Right renal cortex interstitium (tissue), 3 donors: ENCODE measurements at regions not wholly inside any gene's neighbourhood (a gene's known extent, or its start where the extent isn't known, plus 50 kb on each side); places are given as distances from the start of the nearest gene placed in this dataset.
"Not testable (repeated sequence)": the region's sequence is repeated elsewhere in the genome, so short reads cannot be mapped to it uniquely, and the experiment has no call there.

Experiments used
- DNase-seq, 3 donors: peaks; one replicate each; pipeline ENCODE4 v3.0.0-alpha.2; 2013; ENCODE audit warnings: low read depth in 3 of 3, low spot score in 2 of 3

DNA sequence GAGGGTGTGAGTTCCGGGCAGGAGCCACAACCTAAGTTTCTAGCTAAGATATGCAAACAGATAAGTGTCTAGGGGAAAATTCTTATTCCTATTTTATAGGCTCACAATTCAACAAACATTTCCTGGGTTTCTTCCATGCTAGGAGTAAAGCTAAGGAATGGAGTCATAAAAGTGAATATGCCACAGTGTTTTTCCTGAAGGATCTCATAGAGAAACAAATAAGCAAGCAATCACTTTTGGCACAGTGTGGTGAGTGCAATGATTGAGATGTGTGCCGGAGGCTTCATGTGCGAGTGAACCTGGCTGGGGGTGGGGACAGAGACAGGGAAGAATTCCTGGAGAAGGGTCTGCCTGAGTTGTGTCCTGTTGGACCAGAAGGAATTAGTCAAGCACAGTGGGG is 147.4 kb downstream of the TENT5C start:
- no peak for DNase-seq

DNA sequence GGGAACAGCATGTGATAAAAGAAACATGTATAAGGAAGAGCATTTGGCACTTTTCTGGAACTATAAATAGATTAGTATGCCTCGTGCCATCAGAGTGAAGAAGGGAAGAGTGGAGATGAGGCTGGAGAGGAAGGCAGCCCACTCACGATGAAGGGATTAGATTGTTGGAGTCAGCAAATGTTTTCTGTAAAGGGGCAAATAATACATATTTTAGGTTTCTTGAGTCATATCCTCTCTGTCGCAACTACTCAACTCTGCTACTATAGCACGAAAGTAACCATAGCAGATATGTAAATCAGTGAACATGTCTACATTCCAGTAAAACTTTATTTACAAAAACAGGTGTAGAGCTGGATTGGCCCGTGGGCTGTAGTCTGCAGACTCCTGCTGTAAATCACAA is 147.8 kb downstream of the TENT5C start:
- no peak for DNase-seq

DNA sequence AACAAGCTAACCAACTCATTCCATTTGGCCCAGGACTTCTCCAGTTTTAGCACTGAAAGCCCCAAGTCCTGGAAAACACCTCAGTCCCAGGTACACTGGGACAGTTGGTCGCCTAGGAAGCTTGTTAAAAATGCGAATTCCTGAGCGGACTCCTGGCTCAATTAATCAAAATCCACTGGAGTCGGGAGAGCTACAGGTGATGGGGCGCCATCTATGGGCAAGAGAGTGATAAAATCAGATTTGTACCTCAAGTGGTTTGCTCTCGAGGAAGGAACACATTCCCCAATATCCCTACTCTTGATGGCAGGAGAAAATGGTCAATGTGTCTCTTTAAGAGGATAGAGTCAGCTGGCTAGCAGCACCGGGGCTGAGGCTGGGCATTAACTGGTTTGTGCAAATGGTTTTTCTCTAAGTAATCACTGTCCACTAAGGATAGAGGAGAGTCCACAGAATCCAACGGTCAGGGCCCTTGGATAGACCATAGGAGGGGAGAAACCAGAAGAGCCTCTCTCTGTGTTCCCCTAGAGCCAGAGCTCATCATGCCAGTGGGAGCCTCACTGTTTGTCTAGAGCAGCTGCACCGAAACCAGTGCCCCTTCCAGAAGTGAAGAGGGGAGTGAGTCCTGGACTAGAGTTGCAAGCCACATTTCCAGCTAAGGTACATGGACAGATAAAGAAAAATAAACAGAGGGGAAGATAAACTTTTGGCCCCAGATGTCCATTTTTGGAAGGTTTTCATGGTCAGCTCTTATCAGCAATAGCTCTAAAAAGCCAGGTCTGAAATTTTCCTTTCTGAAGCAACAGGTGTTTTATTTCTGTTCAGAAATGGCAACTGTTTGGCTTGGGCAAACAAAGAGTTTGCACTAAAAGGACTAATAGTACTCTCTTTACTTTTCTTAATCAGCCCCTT is 148.5 kb downstream of the TENT5C start:
- peak in 2 of 3 donors; percentile 27 to 51 for DNase-seq

DNA sequence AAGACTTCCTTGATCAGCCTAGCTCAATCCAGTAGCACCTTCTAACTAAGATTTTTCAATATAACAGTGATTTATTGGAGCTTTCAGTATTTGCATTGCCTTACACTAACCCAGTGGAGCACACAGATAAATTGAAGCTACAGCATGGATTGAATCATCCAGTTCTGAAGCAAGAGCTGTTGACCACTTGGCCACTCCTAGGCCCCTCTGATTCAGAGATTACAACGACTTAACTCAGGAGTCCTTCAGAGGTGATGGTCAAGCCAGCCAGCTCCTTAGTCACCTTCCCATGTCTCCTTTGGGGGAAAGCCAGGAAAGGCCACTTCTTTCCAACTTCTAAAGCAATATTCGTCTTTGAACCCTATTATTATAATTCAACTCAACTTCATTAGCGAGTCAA is 151.8 kb downstream of the TENT5C start:
- DNase-seq, result no peak

DNA sequence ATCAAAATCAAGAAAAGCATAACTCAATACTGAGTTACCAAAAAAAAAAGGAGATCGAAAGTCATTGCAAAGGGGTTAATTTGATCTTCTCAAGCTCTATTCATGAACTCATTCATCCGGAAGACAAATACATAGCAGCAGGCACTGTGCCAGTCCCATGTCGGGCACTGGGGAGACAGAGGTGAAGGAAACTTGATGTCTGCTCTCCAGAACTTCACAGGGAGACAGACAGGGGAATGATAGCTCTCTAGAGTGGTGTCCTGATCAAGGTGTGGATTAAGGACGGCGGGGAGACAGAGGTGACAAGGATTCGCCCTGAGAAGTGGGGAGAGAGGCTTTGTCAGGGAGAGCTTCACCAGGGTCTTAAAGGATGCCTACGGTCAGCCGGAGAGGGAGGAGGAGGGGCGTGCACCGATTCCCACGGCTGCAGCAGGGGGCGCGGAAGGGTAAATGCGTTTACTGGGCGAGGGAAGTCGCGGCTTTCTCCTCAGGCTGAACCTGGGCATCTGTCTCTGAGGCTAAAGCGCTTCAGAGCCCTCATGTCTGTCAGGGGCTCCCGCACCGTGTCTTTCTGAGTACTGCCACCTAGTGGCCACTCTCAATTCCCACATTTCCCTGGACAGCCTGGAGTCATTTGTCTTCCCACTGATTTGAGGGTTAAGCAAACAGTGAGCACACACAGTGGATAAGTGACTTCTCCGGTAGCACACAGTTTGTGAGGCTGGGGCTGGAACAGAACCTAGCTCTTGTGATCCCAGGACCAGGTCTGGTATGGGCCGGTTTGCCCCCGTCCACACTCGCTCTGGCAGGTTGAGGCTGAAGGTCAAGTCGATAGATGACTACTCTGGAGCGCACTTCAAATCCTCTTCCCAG is 152.8 kb downstream of the TENT5C start:
- peak in 2 of 3 donors; percentile 70 to 72 for DNase-seq

DNA sequence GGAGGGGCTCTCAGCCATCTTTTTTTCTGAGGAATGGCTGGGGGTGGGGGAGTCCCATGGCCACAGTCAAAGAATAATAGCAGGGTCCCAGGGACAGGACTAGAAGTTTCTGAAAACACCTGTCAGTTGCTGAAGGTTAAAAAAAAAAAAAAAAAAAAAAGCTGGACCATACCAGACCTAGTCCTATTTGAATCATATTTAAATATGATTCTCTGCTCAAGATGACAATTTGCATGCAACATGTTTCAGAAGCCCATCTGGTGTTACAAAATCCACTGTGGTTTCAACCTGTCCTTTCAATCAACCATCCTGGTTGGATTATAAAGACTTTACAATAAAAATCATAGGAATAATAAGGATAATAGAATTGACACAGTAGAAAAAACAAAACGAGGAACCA is 153.7 kb downstream of the TENT5C start:
- no peak for DNase-seq

DNA sequence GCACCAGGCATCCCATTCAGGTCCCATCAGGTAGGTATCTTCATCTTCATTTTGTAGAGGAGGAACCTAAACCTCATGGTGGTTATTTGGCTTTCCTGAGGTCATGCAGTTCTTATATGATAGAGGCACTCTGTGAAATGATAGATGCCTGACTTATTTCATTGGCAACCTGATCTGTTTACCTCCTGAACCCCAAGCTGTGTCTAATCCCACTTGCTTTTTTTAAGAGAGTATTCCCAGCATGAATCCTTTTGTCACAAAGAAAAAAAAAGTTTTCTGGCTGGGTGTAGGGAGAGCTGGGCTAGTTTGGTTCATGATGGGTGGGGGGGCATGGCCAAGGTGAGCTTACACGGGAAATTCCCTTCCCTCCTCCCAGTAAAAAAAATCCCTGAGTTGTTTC is 154.2 kb downstream of the TENT5C start:
- DNase-seq, result no peak

DNA sequence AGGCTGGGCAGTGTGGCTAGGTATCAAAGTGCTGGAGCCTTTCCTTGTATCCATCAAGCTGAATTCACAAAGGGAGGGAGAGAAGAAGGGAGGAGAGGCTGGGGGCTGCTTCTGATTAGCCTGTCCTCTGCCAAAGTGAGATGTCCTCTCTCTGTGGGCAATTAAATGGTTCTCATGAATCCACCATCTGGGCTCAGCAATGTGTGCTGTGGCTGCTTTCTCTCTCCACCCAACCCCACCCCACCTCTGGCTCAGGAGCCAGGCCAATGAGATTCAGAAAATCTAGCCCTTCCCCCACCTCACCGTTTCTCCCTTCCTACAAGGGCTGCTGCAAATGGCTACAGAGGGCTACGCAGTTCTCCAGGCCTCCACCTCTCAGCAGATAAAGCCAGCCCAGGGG is 154.6 kb downstream of the TENT5C start:
- no peak for DNase-seq

DNA sequence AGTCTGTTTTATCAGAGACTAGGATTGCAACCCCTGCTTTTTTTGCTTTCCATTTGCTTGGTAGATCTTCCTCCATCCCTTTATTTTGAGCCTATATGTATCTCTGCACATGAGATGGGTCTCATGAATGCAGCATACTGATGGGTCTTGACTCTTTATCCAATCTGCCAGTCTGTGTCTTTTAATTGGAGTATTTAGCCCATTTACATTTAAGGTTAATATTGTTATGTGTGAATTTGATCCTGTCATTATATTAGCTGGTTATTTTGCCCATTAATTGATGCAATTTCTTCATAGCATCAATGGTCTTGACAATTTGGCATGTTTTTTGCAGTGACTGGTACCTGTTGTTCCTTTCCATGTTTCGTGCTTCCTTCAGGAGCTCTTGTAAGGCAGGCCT is 161.7 kb downstream of the GDAP2 start:
- DNase-seq, result not testable (repeated sequence)

DNA sequence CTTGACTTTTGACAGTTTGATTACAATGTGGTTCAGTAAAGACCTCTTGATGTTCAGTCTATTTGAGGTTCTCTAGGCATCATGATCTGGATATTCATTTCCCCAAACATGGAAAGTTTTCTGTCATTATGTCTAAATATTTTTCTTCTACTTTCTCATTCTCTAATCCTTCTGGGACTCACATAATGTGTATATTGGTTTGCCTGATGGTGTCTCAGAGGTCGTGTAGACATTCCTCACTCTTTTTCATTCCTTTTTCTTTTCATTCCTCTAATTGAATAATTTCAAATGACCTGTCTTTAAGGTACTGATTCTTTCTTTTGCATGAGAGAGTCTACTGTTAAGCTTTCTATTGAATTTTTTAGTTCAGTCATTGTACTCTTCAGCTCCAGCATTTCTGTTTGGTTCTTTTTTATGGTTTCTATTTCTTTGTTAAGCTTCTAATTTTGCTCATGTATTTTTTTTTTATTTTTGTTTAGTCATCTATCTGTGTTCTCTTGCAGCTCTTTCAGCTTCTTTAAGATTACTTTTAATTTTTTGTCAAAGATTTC is 158.4 kb downstream of the GDAP2 start:
- DNase-seq, result no peak

DNA sequence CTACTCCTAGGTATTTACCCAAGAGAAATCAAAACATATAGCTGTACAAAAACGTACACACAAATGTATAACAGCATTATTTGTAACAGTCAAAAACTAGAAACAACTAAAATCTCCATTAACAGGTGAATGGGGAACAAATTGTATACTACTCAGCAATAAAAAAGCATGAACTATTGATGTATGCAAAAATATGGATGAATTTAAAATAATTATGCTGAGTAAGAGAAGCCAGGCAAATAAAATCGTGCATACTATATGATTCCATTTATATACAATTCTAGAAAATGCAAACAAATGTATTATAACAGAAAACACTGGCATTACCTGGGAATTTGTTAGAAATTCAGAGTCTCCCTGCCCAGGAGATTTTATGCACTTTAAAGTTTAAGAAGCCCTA is 150.1 kb downstream of the GDAP2 start:
- no peak for DNase-seq

DNA sequence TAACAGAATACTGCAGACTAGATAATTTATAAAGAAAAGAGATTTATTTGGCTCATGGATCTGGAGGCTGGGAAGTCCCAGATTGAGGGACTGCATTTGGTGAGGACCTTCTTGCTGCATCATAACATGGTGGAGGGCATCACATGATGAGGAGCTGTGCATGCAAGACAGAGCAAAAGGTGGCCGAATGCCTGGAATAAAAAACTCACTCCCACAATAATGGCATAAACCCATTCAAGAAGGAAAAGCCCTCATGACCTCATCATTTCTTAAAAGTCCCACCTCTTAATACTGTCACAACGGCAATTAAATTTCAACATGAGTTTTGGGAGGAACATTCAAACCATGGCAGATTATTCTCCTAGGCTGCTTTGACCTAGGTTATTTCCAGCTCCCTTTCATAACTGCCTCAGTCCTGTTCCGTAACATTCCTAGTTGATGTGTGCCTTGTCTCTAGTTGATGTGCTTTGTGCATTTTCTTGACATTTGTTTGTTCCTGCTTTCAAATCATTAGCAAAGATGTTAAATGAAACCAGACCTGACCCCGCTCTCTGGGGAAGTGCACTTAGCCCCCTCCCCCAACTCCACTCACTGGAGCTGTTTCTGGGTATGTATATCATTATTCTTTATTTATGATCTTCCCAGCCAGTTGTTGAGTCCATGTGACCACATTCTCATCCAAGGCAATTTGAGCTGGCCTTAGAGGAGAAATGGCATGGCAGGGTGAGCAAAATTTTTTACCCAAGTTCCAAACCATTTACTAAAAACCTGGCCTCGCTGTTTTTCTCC is 148.5 kb downstream of the GDAP2 start:
- peak in 2 of 3 donors; percentile 18 to 39 for DNase-seq

DNA sequence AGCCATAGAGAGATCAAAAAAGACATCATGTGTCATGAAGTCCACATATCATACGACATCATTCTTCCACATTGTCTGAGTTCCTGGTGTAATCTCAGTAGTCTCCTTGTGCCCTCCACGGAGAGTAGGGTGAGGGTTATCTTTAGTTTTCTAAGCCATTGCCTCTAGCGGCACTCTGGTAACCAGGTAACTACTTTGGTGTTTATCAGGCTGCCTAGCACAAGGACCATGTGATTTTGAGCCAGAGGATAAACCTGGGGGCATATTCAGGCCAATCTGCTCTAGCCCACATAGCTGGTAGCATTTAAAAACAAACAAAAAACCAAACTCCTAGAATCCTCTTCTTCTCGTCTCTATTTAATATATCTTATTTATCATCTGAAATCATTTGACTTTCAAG is 147.4 kb downstream of the GDAP2 start:
- no peak for DNase-seq

DNA sequence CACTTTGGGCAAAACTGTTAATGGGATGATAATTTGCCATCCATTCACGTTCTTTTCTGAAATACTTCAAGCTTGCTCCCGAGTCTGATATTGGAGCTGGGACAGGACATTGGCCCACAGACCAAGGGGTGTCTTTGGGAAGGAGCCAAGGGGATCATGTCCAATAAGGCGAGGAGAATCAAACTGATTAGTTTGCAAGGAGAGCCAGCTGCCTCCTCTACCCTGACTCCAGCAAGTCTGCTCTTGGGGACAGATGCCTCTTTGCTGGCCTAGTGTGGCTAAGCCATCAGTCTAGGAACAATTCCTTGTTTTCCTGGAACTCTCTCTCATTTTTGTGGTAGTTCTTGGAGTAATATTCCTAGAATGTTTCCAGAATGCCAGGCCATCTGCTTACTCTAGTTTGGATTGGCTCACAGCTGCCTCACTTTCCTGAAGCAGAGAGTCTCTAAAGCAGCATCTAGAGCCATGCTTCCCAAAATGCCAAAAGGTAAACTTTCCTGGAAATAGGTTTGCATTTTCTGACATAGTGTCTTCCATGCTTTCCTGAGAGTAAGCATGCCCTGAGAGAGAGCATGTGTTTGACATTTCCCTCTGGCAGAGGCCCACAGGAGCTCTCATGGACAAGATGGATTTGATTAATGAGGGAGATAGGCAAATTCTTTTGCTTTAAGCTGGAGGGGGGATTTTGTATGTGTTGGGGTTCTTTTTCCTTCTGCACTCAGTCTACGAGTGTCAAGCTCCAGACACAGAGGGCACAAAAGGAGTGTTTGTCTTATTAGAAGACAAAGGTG is 145.6 kb downstream of the GDAP2 start:
- no peak for DNase-seq

DNA sequence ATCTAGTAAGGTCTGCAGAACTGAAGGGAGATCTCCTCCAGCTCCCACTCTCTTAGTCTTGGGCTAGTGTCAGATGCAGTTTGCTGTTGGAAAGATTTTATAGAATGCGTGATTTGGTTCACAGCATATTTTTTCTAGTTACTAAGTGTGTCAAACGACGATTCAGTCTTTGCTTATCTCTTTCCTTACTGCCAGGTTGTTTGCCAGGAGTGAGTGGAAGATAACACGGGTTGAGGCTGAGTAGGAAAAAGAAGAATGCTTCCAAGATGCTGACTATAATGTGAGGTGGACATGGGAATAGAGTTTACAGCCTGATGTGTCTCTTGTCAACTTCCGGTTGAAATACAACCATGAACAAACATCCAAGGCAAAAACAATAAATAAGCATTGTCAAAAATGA is 141.4 kb downstream of the GDAP2 start:
- no peak for DNase-seq

DNA sequence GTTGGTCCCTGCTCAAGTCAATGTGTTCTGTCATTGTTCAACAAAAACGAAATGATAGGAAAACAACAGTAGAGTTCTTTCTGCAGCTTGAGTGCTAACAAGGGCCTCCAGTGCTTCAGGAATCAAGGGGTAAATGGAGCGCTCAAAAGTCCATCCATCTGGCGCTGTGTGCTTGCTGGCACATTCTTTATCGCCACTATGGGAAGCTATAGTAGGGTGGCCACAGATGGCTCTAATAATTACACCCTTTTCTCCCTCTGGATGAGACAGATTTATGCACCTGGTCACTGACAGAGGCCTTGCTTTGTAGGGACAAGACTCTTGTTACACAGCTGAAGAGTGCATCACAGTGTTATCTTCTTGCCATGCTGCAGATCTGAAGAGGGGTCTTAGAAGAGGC is 136.0 kb downstream of the GDAP2 start:
- DNase-seq, result no peak

DNA sequence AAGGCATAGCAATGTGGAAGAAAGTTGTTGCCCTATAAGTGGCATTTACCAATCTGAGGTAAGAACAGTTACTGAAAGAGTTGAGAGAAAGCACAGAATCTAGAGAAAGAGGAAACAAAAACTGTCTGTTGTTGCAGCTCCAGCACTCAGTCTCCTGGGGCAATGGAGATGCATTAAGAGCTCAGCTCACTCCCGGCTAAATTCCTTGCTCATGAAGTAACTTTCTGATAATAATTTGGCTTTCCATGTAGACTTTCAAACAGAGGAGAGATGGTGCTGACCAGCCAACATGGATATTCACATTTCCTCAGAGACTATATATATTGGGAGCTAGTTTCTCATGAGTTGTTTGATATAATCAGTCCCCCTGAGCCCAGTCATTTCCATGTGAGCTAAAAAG is 135.3 kb downstream of the GDAP2 start:
- no peak for DNase-seq

DNA sequence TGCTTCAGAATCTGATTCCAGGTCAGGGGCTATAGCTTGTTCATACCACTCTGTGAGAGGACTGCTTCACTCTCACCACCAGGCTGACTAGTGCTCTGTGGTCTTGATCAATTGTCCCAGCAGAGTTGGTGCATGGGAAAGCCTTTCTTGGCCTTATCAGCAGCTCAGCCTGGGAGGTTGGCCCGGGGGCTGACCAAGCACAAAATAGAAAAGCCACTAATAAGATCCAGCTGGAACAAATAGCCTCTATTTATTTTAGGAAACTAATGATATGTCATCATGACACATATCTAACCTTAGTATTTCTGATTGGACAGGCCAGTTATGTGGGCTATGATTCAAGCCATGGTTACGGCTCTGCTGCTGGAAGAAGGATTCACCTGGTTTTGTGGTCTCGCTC is 134.2 kb downstream of the GDAP2 start:
- no peak for DNase-seq

DNA sequence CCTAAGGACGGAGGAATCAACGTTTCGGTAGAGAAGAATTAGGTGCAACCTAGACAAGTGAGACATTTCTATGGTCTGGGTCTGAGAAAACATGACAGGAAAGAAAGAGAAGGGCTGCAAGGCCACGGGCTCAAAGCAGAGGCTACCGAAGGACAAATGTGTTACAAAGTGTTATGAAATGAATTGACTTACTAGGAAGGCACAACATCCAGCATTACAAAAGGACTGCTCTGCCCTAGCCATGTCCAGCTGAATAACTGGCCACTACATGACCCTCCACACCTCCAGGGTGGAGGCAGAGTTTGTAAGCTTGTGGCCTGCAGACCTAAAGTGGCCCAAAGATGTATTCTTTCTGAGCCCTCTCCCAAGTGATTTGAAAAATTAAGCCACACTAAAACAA is 133.6 kb downstream of the GDAP2 start:
- no peak for DNase-seq

DNA sequence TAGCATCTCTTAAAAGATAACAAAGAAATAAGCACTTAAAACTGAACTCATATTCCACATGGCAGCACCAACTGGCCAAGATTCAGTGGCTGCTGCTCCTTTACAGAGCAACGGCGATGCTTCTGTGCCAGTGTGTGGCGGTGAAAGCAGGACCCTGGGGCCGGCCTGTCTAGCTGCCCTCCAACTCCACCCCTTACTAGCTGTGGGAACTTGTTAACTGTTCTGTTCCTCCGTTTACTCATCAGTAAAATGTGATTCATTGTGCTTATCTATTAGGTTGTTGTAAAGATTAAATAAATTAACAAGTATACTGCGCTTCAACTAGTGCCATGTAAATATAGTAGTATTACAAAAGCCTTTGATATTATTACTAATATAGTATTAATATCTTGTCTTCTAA is 133.2 kb downstream of the GDAP2 start:
- no peak for DNase-seq
